ENCODE measurements at regions not wholly inside any gene's neighbourhood (a gene's known extent, or its start where the extent isn't known, plus 50 kb on each side); places are given as distances from the start of the nearest gene placed in this dataset.

GRCh38 chr2:43052204-43052943 lies 174.0 kb downstream of the ZFP36L2 start:
- DNase-seq (ENCODE audit: low spot score), result peak; percentile 27

- peak; percentile 92 for DNase-seq (ENCODE audit: low spot score)
Observed at GRCh38 chr2:43051338-43051737, 175.1 kb downstream of the ZFP36L2 start.

DNA sequence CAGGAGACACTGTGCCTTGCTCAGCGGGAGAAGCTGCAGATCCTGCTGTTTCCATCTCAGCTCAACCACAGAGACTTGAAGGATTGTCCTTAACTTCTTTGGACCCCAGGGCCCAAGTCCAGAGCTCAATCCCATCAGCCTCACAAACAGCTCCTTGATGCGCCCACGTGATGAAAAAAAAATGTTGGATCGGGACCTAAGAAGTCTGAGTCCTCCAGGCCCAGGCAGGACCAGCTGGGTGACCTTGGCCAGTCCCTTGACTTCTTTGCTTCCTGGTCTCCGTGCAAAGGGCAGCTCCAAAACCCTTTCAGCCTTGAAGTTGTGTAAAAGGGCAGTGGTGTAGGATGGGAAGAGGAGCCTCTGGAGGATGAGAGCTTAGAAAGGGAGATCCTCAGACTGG lies 175.5 kb downstream of the ZFP36L2 start:
- DNase-seq (ENCODE audit: low spot score), result no peak

DNA sequence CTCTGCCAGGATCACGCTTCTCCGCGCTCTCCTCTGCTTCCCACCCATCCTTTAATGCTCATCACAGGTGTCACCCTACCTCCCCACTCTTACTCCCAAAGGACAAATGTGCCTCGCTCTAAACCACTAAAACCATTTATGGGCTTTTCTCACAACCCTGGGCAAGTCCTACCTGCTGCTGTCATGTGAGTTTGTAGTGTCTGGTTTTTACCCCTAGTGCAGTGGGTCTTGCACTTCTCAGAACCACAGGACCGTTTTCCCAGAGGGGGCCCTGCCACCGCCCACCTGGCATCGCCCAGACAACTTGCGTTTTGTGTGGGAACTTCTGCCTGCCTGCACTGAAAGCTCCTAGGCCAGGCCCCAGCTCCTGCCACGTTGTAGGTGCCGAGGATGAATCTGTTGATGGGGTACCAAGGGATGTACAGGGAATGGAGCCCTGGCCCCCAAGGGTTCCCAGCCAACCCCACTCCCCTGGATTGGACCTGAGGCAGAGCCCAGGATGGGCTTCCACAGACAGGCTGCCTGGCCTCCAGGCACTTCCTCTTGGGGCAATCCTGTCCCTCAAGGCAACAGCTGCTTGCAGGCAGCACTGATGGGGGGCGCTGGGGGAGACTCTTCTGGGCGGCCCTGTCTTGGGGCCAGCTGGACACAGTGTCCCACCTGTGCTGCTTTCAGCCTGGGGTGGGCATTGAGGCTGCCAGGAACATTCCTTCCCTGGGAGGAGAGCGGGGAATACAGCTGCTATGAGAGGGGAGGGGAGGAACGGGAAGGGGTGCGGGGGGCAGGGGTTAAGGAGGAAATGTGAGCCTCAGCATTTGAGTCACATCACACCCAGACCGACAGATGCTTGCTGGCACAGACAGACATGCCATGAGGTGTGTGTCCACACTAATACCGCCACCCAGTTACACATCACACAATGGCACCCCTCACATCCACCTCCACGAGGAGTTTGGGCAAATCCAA lies 176.3 kb downstream of the ZFP36L2 start:
- no peak for DNase-seq (ENCODE audit: low spot score)

DNA sequence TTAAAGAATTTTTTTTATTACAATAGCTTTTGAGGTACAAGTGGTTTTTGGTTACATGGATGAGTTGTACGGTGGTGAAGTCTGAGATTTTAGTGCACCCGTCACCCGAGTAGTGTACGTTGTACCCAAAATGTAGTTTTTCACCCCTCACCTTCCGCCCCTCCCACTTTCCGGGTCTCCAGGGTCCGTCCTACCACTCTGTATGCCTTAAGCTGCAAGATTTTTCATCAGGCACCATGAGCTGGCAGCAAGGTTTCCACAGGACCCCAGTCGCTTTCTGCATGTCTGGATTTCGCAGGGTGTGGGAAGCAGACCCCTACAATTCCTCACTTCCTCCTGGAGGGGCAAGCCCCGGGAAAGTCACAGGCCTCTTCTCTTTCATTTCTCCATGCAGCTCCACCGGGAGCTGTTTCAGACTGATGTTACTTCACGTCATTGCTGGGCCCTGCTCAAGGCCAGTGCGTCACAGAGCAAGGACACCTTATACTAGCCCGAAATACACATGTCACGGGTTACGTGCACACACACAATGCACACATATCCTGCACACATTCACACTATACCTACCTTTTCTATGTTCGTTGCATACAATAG lies 179.1 kb downstream of the ZFP36L2 start:
- no peak for DNase-seq (ENCODE audit: low spot score)

DNA sequence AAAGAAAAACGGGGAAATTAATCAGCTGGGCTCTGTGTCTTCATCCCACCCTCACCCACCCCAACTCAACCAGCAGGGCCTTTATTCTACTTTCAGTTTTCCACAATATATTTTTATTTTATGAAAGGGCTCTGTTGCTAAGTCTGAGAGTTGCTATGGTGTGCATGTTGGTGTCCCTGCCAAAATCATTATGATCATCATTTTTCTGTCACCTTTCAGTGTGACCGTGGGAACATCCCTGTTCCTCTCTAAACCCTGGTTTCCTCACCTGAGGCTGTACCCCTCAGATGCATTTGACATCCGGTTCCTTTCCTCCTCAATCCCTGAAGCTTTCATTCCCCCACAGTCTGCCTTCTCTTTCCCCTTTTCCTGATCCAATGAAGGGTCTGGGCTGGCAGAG lies 180.5 kb downstream of the ZFP36L2 start:
- DNase-seq (ENCODE audit: low spot score), result no peak

GRCh38 chr2:43044093-43044681 lies 182.2 kb downstream of the ZFP36L2 start:
- DNase-seq (ENCODE audit: low spot score), result no peak

DNA sequence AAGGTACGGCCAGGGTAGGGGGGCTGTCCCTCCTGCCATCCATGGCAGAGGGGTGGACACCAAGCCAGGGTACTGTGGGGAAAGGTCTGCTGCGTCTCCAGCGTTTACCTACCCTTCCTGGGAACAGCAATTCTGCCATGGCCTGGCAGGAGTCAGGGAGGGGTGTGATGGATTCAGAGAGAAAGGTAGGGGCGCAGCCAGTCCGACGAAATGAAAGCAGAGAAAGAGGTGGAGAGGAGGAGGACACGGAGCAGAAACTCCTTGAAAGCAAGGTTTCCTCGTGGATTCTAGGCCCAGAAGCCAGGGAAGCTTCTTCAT lies 182.9 kb downstream of the ZFP36L2 start:
- no peak for DNase-seq (ENCODE audit: low spot score)

GRCh38 chr2:43041661-43042360 lies 184.6 kb downstream of the ZFP36L2 start:
- DNase-seq (ENCODE audit: low spot score), result peak; percentile 89

GRCh38 chr2:43041173-43041591 lies 185.2 kb downstream of the ZFP36L2 start:
- DNase-seq (ENCODE audit: low spot score), result peak; percentile 43

- DNase-seq (ENCODE audit: low spot score), result peak; percentile 48
Observed at GRCh38 chr2:43040084-43040854, 186.1 kb downstream of the ZFP36L2 start.

GRCh38 chr2:43039376-43040080 lies 186.9 kb downstream of the ZFP36L2 start:
- DNase-seq (ENCODE audit: low spot score), result no peak

DNA sequence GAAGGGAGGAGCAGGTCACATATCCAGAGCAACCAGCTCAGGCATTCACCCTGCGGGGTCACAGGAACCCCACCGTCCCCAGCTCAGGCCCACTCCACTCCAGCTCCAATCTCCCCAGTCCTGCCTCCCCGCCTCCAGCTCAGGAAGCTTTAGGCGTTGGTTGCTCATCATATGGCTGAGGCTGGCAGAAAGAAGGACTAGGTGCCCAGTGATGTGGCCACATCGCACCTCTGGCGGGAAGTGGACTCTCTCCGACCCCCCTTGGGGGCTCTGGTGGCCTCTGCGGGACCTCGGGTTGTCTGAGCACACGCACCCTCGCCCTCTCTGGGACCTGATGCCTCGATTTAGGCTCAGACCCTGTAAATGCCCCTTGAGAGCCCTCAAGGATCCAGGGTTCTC lies 187.7 kb downstream of the ZFP36L2 start:
- DNase-seq (ENCODE audit: low spot score), result no peak

DNA sequence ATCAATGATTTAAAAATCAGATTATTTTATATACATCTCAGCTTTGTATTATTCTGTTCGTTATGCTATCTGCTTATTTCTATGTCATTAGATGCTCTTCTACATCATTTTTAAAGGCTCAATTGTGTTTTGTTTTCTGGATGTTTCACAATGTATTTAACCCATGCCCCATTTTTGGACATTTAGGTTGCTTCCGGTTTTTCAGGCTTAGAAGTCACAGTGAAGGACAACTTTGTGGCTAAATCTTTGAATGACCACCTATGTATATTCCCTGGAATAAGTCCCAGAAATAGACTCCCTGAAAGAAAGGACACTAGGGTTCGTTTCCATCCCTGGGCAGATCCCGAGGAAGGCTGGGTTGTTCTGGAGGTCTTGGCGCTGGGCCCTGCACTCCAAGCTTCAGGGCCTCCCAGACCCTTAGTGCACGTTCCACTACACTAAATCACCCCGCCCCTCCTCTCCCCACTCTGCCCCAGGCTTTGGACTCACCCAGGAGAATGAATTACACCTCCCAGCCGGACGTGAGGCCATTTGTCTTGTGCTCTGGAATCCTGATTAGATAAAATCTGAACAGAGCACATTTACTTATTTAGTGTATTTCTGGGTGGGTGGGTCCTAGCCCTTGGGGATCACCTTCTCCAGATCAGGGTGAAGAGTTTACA lies 188.2 kb downstream of the ZFP36L2 start:
- DNase-seq (ENCODE audit: low spot score), result peak; percentile 6

GRCh38 chr2:43035922-43036321 lies 190.5 kb downstream of the ZFP36L2 start:
- DNase-seq (ENCODE audit: low spot score), result no peak

DNA sequence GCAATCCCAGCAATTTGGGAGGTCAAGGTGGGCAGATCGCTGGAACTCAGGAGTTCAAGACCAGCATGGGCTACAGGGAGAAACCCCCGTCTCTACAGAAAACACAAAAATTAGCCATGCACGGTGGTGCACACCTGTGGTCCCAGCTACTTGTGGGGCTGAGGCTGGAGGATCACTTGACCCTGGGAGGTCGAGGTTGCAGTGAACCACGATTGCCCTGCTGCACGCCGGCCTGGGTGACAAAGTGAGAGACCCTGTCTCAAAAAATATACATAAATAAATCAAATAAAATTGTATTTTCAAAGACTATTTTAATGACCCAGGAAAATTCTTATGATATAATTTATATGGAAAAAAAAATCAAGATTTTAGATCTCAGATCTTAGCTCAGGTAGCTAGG lies 191.5 kb downstream of the ZFP36L2 start:
- DNase-seq (ENCODE audit: low spot score), result no peak

DNA sequence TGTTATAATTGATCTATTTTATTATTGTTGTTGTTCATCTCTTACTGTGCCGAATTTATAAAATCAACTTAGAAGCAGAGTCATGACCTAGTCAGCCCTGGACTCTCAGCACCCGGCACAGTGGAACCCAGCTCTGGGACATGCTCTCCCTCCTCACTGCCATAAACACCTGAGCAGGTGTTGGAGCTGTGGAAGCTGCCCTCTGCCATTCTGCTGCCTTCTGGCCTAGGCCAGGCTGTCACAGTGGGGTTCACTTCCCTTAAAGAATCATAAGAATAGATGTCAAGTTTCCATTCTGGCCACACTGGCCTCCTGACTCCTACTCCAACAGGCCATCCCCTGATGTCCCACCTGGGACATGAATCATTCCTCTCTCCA lies 192.2 kb downstream of the ZFP36L2 start:
- DNase-seq (ENCODE audit: low spot score), result no peak

DNA sequence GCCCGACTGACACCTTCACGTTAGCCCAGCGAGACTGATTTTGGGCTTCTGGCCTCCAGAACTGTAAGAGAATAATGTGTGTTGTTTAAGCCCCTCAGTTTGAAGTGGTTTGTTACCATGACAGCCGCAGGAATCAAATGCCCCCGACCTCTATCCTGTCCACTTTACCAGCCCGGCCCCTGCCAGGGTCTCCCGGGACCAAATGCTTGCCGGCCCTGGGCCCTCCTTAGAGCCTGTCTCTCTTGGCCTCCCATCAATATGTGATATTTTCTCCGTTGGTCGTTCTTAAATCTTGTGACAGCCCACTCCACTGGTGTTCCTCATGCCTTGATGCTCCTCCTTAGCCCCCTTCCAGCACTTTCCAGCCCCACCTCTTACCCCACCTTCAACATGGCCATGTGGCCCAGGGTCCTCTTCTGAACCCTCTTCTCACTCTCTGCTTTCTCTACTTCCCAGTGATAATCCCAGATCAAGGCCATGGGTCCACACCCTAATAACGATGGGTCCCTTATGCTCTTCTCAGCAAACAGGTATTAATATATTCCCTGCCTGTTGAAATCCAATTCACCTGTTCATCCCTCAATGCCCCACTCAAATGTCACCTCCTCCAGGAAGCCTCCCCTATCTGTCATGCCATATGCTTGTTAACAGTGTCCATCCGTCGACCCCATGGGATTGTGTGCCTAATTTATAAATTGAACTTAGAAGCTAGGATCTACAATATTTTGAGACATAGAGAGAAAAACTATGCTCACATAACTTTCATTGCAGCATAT lies 192.8 kb downstream of the ZFP36L2 start:
- no peak for DNase-seq (ENCODE audit: low spot score)

GRCh38 chr2:43033016-43033270 lies 193.5 kb downstream of the ZFP36L2 start:
- no peak for DNase-seq (ENCODE audit: low spot score)
